Mesenchymal stem cell (in vitro differentiated cells and primary cell): ENCODE measurements at regions not wholly inside any gene's neighbourhood (a gene's known extent, or its start where the extent isn't known, plus 50 kb on each side); places are given as distances from the start of the nearest gene placed in this dataset.
"Not testable (repeated sequence)": the region's sequence is repeated elsewhere in the genome, so short reads cannot be mapped to it uniquely, and the experiment has no call there.

Experiments used
- DNase-seq: peaks from one replicate; pipeline ENCODE4 v3.0.0-alpha.2; 2013
- H2AFZ ChIP-seq: one replicate; pipeline ENCODE4 v1.6.1; 2013; ENCODE audit warnings: low read depth, mild to moderate bottlenecking, control low read depth, inconsistent platforms, low read length, moderate library complexity
- H2AK5ac ChIP-seq: 2 replicates; pipeline ENCODE4 v1.6.1; 2013; ENCODE audit warnings: low read length, moderate library complexity, mild to moderate bottlenecking, inconsistent platforms; ENCODE audit not compliant: severe bottlenecking
- H2BK120ac ChIP-seq: one replicate; pipeline ENCODE4 v1.6.1; 2013; ENCODE audit warnings: low read depth, mild to moderate bottlenecking, inconsistent platforms, low read length, moderate library complexity
- H2BK12ac ChIP-seq, 2 experiments: one replicate each; pipeline ENCODE4 v1.6.1; 2013; ENCODE audit warnings: inconsistent platforms in 2 of 2, low read length in 2 of 2, mild to moderate bottlenecking in 2 of 2, moderate library complexity in 2 of 2, control low read depth in 1 of 2
- H2BK15ac ChIP-seq: one replicate; pipeline ENCODE4 v1.6.1; 2013; ENCODE audit warnings: mild to moderate bottlenecking, low read depth, inconsistent platforms; ENCODE audit not compliant: poor library complexity, severe bottlenecking
- H2BK5ac ChIP-seq: 2 replicates; pipeline ENCODE4 v1.6.1; 2013; ENCODE audit warnings: low read depth, mild to moderate bottlenecking, low read length, control low read depth, inconsistent platforms; ENCODE audit not compliant: poor library complexity, severe bottlenecking
- H3K14ac ChIP-seq, 2 experiments: one replicate each; pipeline ENCODE4 v1.6.1; 2013; ENCODE audit warnings: inconsistent platforms in 2 of 2, low read length in 2 of 2, control low read depth in 1 of 2, mild to moderate bottlenecking in 1 of 2, moderate library complexity in 1 of 2
- H3K18ac ChIP-seq, 2 experiments: one replicate each; pipeline ENCODE4 v1.6.1; 2013; ENCODE audit warnings: inconsistent platforms in 2 of 2, low read length in 2 of 2, control low read depth in 1 of 2, low read depth in 1 of 2, mild to moderate bottlenecking in 1 of 2
- H3K23ac ChIP-seq, 2 experiments: one replicate each; pipeline ENCODE4 v1.6.1; 2013; ENCODE audit warnings: inconsistent platforms in 2 of 2, low read length in 2 of 2, mild to moderate bottlenecking in 2 of 2, moderate library complexity in 2 of 2, control low read depth in 1 of 2
- H3K27ac ChIP-seq: 2 replicates; pipeline ENCODE4 v1.5.1; 2013; ENCODE audit warnings: mild to moderate bottlenecking, moderate library complexity, low read length, control low read depth, inconsistent platforms; ENCODE audit not compliant: poor library complexity, severe bottlenecking
- H3K27me3 ChIP-seq, 2 experiments: 2 replicates each; pipeline versions ENCODE4 v1.6.1 to v1.7.0; 2013; ENCODE audit warnings: low read length in 2 of 2, mild to moderate bottlenecking in 2 of 2, moderate library complexity in 2 of 2, control low read depth in 1 of 2, inconsistent platforms in 1 of 2; ENCODE audit not compliant: control insufficient read depth in 1 of 2, insufficient read depth in 1 of 2
- H3K36me3 ChIP-seq, 2 experiments: 2 replicates each; pipeline versions ENCODE4 v1.6.1 to v1.7.0; 2013; ENCODE audit warnings: low read length in 2 of 2, control low read depth in 1 of 2, inconsistent platforms in 1 of 2, low read depth in 1 of 2, mild to moderate bottlenecking in 1 of 2; ENCODE audit not compliant: insufficient read depth in 2 of 2, control insufficient read depth in 1 of 2
- H3K4ac ChIP-seq, 2 experiments: one replicate each; pipeline ENCODE4 v1.6.1; 2013; ENCODE audit warnings: inconsistent platforms in 2 of 2, low read length in 2 of 2, mild to moderate bottlenecking in 2 of 2, moderate library complexity in 2 of 2, control low read depth in 1 of 2, low read depth in 1 of 2
- H3K4me1 ChIP-seq: 2 replicates; pipeline ENCODE4 v1.6.1; 2013; ENCODE audit warnings: low read depth, low read length, control low read depth; ENCODE audit not compliant: control insufficient read depth, insufficient read depth
- H3K4me2 ChIP-seq: 2 replicates; pipeline ENCODE4 v1.6.1; 2013; ENCODE audit warnings: low read length, mild to moderate bottlenecking, inconsistent platforms; ENCODE audit not compliant: poor library complexity, severe bottlenecking
- H3K4me3 ChIP-seq, 2 experiments: 2 replicates each; pipeline versions ENCODE4 v1.5.1 to v1.7.0; 2013; ENCODE audit warnings: low read length in 2 of 2, mild to moderate bottlenecking in 2 of 2, control low read depth in 1 of 2, low read depth in 1 of 2; ENCODE audit not compliant: insufficient read depth in 1 of 2
- H3K79me1 ChIP-seq: replicated peaks from 2 replicates; pipeline ENCODE4 v1.6.1; 2013; ENCODE audit warnings: mild to moderate bottlenecking, control low read depth, low read length, inconsistent platforms; ENCODE audit not compliant: poor library complexity, severe bottlenecking
- H3K9ac ChIP-seq: 2 replicates; pipeline ENCODE4 v1.7.0; 2013; ENCODE audit warnings: mild to moderate bottlenecking, low read length, moderate library complexity
- H3K9me3 ChIP-seq: 2 replicates; pipeline ENCODE4 v1.7.0; 2013; ENCODE audit warnings: mild to moderate bottlenecking, low read length; ENCODE audit not compliant: control insufficient read depth
- H4K8ac ChIP-seq: one replicate; pipeline ENCODE4 v1.6.1; 2013; ENCODE audit warnings: inconsistent platforms, mild to moderate bottlenecking, low read length, moderate library complexity
- H4K91ac ChIP-seq: one replicate; pipeline ENCODE4 v1.6.1; 2013; ENCODE audit warnings: mild to moderate bottlenecking, low read length, inconsistent platforms
- WGBS: methylation state at CpG from one replicate; pipeline ENCODE4 v1.1.7; 2013; ENCODE audit warnings: mixed read lengths; 5-methylcytosine and 5-hydroxymethylcytosine counted together

- WGBS, result 98% methylated on average over 1 of the region's 1 CpG
- not testable (repeated sequence) for H4K8ac ChIP-seq, H3K14ac ChIP-seq
These were observed 99.5 kb upstream of the TCF21 start for GRCh38 chr6:133789449-133789848.

GRCh38 chr6:133790756-133791155, 98.2 kb upstream of the TCF21 start:
- H4K91ac ChIP-seq, H3K79me1 ChIP-seq, H3K23ac ChIP-seq, H3K4me2 ChIP-seq, H3K4ac ChIP-seq, H3K27ac ChIP-seq, H3K4me1 ChIP-seq, H2BK5ac ChIP-seq, H4K8ac ChIP-seq, H2AFZ ChIP-seq, H3K36me3 ChIP-seq, H2BK15ac ChIP-seq, H2BK12ac ChIP-seq, H3K14ac ChIP-seq, H3K4me3 ChIP-seq, H3K9ac ChIP-seq, DNase-seq, H3K18ac ChIP-seq, H2AK5ac ChIP-seq, H3K9me3 ChIP-seq, H2BK120ac ChIP-seq, H3K27me3 ChIP-seq: not testable (repeated sequence)

More at GRCh38 chr6:133789449-133789848, 99.5 kb upstream of the TCF21 start:
- not testable (repeated sequence) for H3K27ac ChIP-seq, H3K79me1 ChIP-seq, H3K9ac ChIP-seq, H3K4me3 ChIP-seq, H3K4ac ChIP-seq, H2BK12ac ChIP-seq, H2BK120ac ChIP-seq, H2AK5ac ChIP-seq, H3K36me3 ChIP-seq, H2AFZ ChIP-seq, DNase-seq, H4K91ac ChIP-seq, H3K4me1 ChIP-seq, H3K4me2 ChIP-seq, H3K18ac ChIP-seq, H2BK5ac ChIP-seq, H3K27me3 ChIP-seq, H2BK15ac ChIP-seq, H3K9me3 ChIP-seq, H3K23ac ChIP-seq

- not testable (repeated sequence) for H4K8ac ChIP-seq, H3K27me3 ChIP-seq, H3K4ac ChIP-seq, H3K36me3 ChIP-seq, H2AK5ac ChIP-seq, H2BK15ac ChIP-seq, H2BK12ac ChIP-seq, H3K79me1 ChIP-seq, H2AFZ ChIP-seq, H3K4me3 ChIP-seq, DNase-seq, H2BK5ac ChIP-seq, H3K9ac ChIP-seq, H3K23ac ChIP-seq, H3K4me1 ChIP-seq, H3K18ac ChIP-seq, H3K4me2 ChIP-seq, H2BK120ac ChIP-seq, H3K27ac ChIP-seq, H4K91ac ChIP-seq, H3K14ac ChIP-seq
- H3K9me3 ChIP-seq, result peaks cover 17% of the 10 kb centered on the region
- WGBS, result 97% methylated on average over 2 of the region's 2 CpGs
These were observed 93.9 kb upstream of the TCF21 start for GRCh38 chr6:133795051-133795450.

GRCh38 chr6:133796235-133796634, 92.7 kb upstream of the TCF21 start:
- Histone ChIP-seq H4K8ac (no peak overlapping the region), H2BK12ac (no peak overlapping the region), H3K23ac (no peak overlapping the region), H3K4ac (no peak overlapping the region), H3K14ac (no peak overlapping the region), H2BK5ac (no peak overlapping the region), H3K18ac (no peak overlapping the region), H3K4me3 (no peak overlapping the region), H3K36me3 (no peaks in the 10 kb centered on the region), H3K9me3 (peaks cover 17% of the 10 kb centered on the region), H3K4me2 (no peak overlapping the region), H2AK5ac (no peak overlapping the region), H3K9ac (no peak overlapping the region), H3K27ac (no peak overlapping the region), H2AFZ (no peak overlapping the region), H2BK15ac (no peak overlapping the region), H2BK120ac (no peak overlapping the region), H3K4me1 (no peaks in the 10 kb centered on the region), H3K79me1 (no peaks in the 10 kb centered on the region), H4K91ac (no peak overlapping the region), H3K27me3 (no peaks in the 10 kb centered on the region)
- WGBS, result 67% methylated on average over 1 of the region's 1 CpG
- DNase-seq, result no peak
